HG03565 (cell line): ENCODE measurements at regions not wholly inside any gene's neighbourhood (a gene's known extent, or its start where the extent isn't known, plus 50 kb on each side); places are given as distances from the start of the nearest gene placed in this dataset.

ENCODE experiments used
- ATAC-seq: cut with Tn5 transposase; IDR thresholded peaks from one replicate; pipeline ENCODE4 v1.9.1; 2021; ENCODE audit warnings: mild to moderate bottlenecking, moderate library complexity; ENCODE audit not compliant: unreplicated experiment

GRCh38 chr14:41957459-41957858, 350.8 kb downstream of the LRFN5 start:
- ATAC-seq: no peak
